Endothelial cell of umbilical vein (primary cell): ENCODE measurements at regions not wholly inside any gene's neighbourhood (a gene's known extent, or its start where the extent isn't known, plus 50 kb on each side); places are given as distances from the start of the nearest gene placed in this dataset.

Experiments used
- BruUV-seq: library from RNA; stranded (reverse); fragments of 400-500 nt; replicated peaks from 2 replicates; lab custom pipeline; 2021; lab: Mats Ljungman, UMichigan
- CTCF ChIA-PET: fragments of 300-600, 350-600 bp; sonication (Branson Sonifier 250); formaldehyde crosslinking; loops from one replicate; lab custom pipeline; 2021; ENCODE audit warnings: antibody characterized with exemption, inconsistent platforms; lab: Charles Lee
- POLR2A ChIA-PET: fragments of 300-600, 350-600 bp; sonication (Branson Sonifier 250); formaldehyde crosslinking; loops from one replicate; lab custom pipeline; 2021; ENCODE audit warnings: antibody characterized with exemption, inconsistent platforms; lab: Charles Lee
- DNase-seq: peaks from one replicate; pipeline ENCODE4 v3.0.0-alpha.2; 2011; ENCODE audit warnings: low read depth, low spot score
- FAIRE-seq: peaks from 2 replicates; lab custom pipeline; 2011; peaks lifted over from hg19 to GRCh38; lab: Jason Lieb, UNC
- H2AFZ ChIP-seq: 2 replicates; pipeline ENCODE4 v1.6.0; 2012; ENCODE audit warnings: low read depth, low read length, control low read depth, inconsistent platforms
- H3K27ac ChIP-seq: 2 replicates; pipeline ENCODE4 v1.5.1; 2011; ENCODE audit warnings: low read depth, mild to moderate bottlenecking, control low read depth, low read length, moderate library complexity; ENCODE audit not compliant: insufficient read depth
- H3K27me3 ChIP-seq, 2 experiments: 2 replicates each; pipeline versions ENCODE4 v1.6.0 to v1.6.1; 2011; ENCODE audit warnings: low read length in 2 of 2, mixed read lengths in 1 of 2; ENCODE audit not compliant: control insufficient read depth in 2 of 2, insufficient read depth in 2 of 2
- H3K36me3 ChIP-seq, 2 experiments: 2 replicates in 1 of 2; 3 replicates in 1 of 2; pipeline ENCODE4 v1.5.1; 2011; ENCODE audit warnings: low read length in 2 of 2, mild to moderate bottlenecking in 1 of 2, moderate library complexity in 1 of 2; ENCODE audit not compliant: control insufficient read depth in 2 of 2, insufficient read depth in 2 of 2; ENCODE audit errors: extremely low read depth in 1 of 2
- H3K4me1 ChIP-seq: 3 replicates; pipeline ENCODE4 v1.5.1; 2011; ENCODE audit warnings: mild to moderate bottlenecking, low read length; ENCODE audit not compliant: control insufficient read depth, insufficient read depth; ENCODE audit errors: extremely low read depth
- H3K4me2 ChIP-seq: 2 replicates; pipeline ENCODE4 v1.6.1; 2011; ENCODE audit warnings: low read length, control low read depth, mixed read lengths; ENCODE audit not compliant: insufficient read depth
- H3K4me3 ChIP-seq, 3 experiments: fragments of 200-600 bp in 1 of 3; sonication (generic), shearing (Covaris generic) in 1 of 3; replicated peaks in 1 of 3; 2 replicates each; pipeline ENCODE4 v1.5.1; 2011 to 2016; ENCODE audit warnings: control low read depth in 3 of 3, low read length in 3 of 3, mild to moderate bottlenecking in 2 of 3, inconsistent platforms in 1 of 3, low read depth in 1 of 3, moderate library complexity in 1 of 3; ENCODE audit not compliant: insufficient read depth in 1 of 3
- H3K79me2 ChIP-seq: 2 replicates; pipeline ENCODE4 v1.6.0; 2012; ENCODE audit warnings: low read length, inconsistent platforms; ENCODE audit not compliant: control insufficient read depth, insufficient read depth
- H3K9ac ChIP-seq: replicated peaks from 2 replicates; pipeline ENCODE3; 2011; ENCODE audit warnings: low read length, control low read depth; ENCODE audit not compliant: insufficient read depth; ENCODE audit errors: extremely low read depth
- H3K9me1 ChIP-seq: replicated peaks from 3 replicates; pipeline ENCODE4 v1.6.0; 2011; ENCODE audit warnings: mild to moderate bottlenecking, low read length; ENCODE audit not compliant: control insufficient read depth, insufficient read depth; ENCODE audit errors: extremely low read depth
- H3K9me3 ChIP-seq: replicated peaks from 2 replicates; pipeline ENCODE4 v1.5.1; 2012; ENCODE audit warnings: low read length, inconsistent platforms; ENCODE audit not compliant: control insufficient read depth, insufficient read depth
- H4K20me1 ChIP-seq: replicated peaks from 2 replicates; pipeline ENCODE3; 2011; ENCODE audit warnings: mild to moderate bottlenecking, low read length; ENCODE audit not compliant: control insufficient read depth, insufficient read depth; ENCODE audit errors: extremely low read depth
- EZH2 ChIP-seq: IDR thresholded peaks from 2 replicates; pipeline ENCODE4 v1.6.1; 2012; ENCODE audit warnings: borderline replicate concordance, low read depth, mild to moderate bottlenecking, moderate library complexity, low read length, inconsistent platforms; ENCODE audit not compliant: severe bottlenecking
- FOS ChIP-seq: IDR thresholded peaks from 2 replicates; pipeline ENCODE4 v1.6.1; 2011; ENCODE audit warnings: mild to moderate bottlenecking, low read length, moderate library complexity, borderline replicate concordance; ENCODE audit not compliant: insufficient read depth
- GATA2 ChIP-seq: IDR thresholded peaks from 2 replicates; pipeline ENCODE4 v1.7.0; 2011; ENCODE audit warnings: low read depth, mild to moderate bottlenecking, moderate library complexity, mixed read lengths, low read length; ENCODE audit not compliant: insufficient read length, insufficient read depth
- JUN ChIP-seq: IDR thresholded peaks from 2 replicates; pipeline ENCODE4 v1.6.1; 2011; ENCODE audit warnings: borderline replicate concordance, low read depth; ENCODE audit not compliant: insufficient read length, insufficient read depth
- MYC ChIP-seq: IDR thresholded peaks from one replicate; pipeline ENCODE4 v1.6.1; 2011; ENCODE audit warnings: mild to moderate bottlenecking, low read depth, low read length
- POLR2A ChIP-seq: IDR thresholded peaks from 2 replicates; pipeline ENCODE4 v1.6.1; 2012; ENCODE audit warnings: low read depth, mild to moderate bottlenecking, control low read depth, low read length
- POLR2AphosphoS5 ChIP-seq: IDR thresholded peaks from 2 replicates; pipeline ENCODE4 v1.6.1; 2012; ENCODE audit warnings: low read depth, mild to moderate bottlenecking, control low read depth, low read length, moderate library complexity; ENCODE audit not compliant: insufficient read depth
- dilution Hi-C: fragments of 300-500 bp; cut with MboI; formaldehyde crosslinking; loops from one replicate; pipeline ENCODE4 v1.15.0; 2019; ENCODE audit warnings: low sequenced_read_pairs; ENCODE audit not compliant: extremely low pct_ligation_motif_present
- intact Hi-C: fragments of 100-400 bp; cut with micrococcal nuclease; formaldehyde crosslinking; loops from one replicate; pipeline ENCODE4 v1.10.0; 2022
- TF ChIP-seq, protein P1 (sequence below): IDR thresholded peaks from 2 replicates; pipeline ENCODE4 v1.6.1; 2011; ENCODE audit not compliant: insufficient read depth, insufficient read length
- TF ChIP-seq, protein P2 (sequence below), 2 donors: IDR thresholded peaks; 1 replicate in 1 of 2; 2 replicates in 1 of 2; pipeline ENCODE4 v1.5.1; 2011; ENCODE audit warnings: low read length in 2 of 2, mild to moderate bottlenecking in 2 of 2, moderate library complexity in 2 of 2, control low read depth in 1 of 2, inconsistent platforms in 1 of 2, low read depth in 1 of 2; ENCODE audit not compliant: insufficient read depth in 1 of 2; ENCODE audit errors: extremely low read depth in 1 of 2

DNA sequence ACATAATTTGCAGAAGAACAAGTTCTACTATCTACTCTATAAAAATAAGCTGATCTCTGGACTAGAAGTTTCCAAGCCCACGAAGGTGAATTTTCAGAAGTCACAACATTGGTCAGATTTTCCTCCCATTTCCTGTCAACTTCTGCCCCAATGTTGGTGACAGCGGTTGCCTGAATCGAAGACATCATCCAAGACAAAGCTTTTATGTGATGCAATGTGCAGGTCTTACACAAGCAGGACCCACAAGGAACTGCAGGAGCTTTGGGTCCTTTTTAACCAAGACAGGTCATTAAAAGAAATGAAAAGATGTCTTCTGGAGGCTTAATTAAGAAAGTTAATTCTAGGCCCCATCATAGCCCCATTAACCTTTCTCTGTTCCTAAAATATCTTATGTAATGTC is 125.6 kb upstream of the BLID start:
- no TSS peak for BruUV-seq
- no peaks in the 10 kb centered on the region for H3K9me1 ChIP-seq
- no peak overlapping the region for H2AFZ ChIP-seq
- H3K79me2 ChIP-seq, result no peaks in the 10 kb centered on the region
- no peak overlapping the region for H3K9ac ChIP-seq
- dilution Hi-C loops (no loop called here), intact Hi-C loops (no loop called here)
- H3K9me3 ChIP-seq, result no peaks in the 10 kb centered on the region
- CTCF ChIA-PET, result interaction anchor here (0.9 kb wide), 1 partner anchor 26 kb away, joined by 3 read pairs; no protein-coding TSS in a partner anchor
- H3K36me3 ChIP-seq, result no peaks in the 10 kb centered on the region
- no peak overlapping the region for H3K4me3 ChIP-seq
- H3K27ac ChIP-seq, result no peak overlapping the region
- H3K4me2 ChIP-seq, result no peak overlapping the region
- POLR2A ChIA-PET, result no interaction called here
- FAIRE-seq, result no peak
- TF ChIP-seq, protein P1, sequence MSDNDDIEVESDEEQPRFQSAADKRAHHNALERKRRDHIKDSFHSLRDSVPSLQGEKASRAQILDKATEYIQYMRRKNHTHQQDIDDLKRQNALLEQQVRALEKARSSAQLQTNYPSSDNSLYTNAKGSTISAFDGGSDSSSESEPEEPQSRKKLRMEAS, result no peak
- TF ChIP-seq POLR2AphosphoS5, result no peak
- TF ChIP-seq FOS, result no peak
- TF ChIP-seq EZH2, result no peak
- no peaks in the 10 kb centered on the region for H3K27me3 ChIP-seq
- H4K20me1 ChIP-seq, result no peaks in the 10 kb centered on the region
- no peaks in the 10 kb centered on the region for H3K4me1 ChIP-seq
- no peak for DNase-seq

DNA sequence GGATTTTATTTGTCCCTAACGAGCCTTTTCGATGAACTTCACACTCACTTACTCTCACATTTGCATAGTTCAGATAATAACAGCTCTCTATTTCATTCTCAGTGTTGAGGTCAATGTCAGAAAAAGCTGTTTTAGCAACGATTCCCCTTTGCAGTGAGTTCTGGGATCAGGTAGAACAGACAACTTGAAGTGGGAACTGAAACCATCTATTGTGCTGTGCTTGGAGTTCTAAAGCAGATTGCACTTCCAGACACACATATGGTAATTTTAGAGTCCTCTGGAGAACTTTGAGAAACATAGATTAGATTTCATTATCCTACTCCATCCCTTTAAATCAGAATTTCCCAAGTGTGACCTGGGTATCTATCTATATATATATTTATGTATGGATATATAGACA is 124.6 kb upstream of the BLID start:
- Histone ChIP-seq H3K9me3 (no peaks in the 10 kb centered on the region), H3K9ac (no peak overlapping the region), H2AFZ (no peak overlapping the region), H3K4me2 (no peak overlapping the region), H4K20me1 (no peaks in the 10 kb centered on the region), H3K36me3 (no peaks in the 10 kb centered on the region), H3K4me3 (no peak overlapping the region), H3K4me1 (no peaks in the 10 kb centered on the region), H3K9me1 (no peaks in the 10 kb centered on the region), H3K27ac (no peak overlapping the region), H3K79me2 (no peaks in the 10 kb centered on the region), H3K27me3 (no peaks in the 10 kb centered on the region)
- CTCF ChIA-PET, result no interaction called here
- BruUV-seq, result no TSS peak
- TF ChIP-seq EZH2, result no peak
- no peak for TF ChIP-seq JUN
- TF ChIP-seq, protein P1, result no peak
- no peak for TF ChIP-seq POLR2AphosphoS5
- TF ChIP-seq FOS, result no peak
- TF ChIP-seq, protein P2, sequence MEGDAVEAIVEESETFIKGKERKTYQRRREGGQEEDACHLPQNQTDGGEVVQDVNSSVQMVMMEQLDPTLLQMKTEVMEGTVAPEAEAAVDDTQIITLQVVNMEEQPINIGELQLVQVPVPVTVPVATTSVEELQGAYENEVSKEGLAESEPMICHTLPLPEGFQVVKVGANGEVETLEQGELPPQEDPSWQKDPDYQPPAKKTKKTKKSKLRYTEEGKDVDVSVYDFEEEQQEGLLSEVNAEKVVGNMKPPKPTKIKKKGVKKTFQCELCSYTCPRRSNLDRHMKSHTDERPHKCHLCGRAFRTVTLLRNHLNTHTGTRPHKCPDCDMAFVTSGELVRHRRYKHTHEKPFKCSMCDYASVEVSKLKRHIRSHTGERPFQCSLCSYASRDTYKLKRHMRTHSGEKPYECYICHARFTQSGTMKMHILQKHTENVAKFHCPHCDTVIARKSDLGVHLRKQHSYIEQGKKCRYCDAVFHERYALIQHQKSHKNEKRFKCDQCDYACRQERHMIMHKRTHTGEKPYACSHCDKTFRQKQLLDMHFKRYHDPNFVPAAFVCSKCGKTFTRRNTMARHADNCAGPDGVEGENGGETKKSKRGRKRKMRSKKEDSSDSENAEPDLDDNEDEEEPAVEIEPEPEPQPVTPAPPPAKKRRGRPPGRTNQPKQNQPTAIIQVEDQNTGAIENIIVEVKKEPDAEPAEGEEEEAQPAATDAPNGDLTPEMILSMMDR (IDR thresholded peaks at IDR 0.05; ENCODE audit: extremely low read depth in 1 of 2, insufficient read depth in 1 of 2, low read depth in 1 of 2, low read length in 2 of 2), result no peak
- no peak for TF ChIP-seq MYC
- no peak for TF ChIP-seq GATA2
- no peak for TF ChIP-seq POLR2A
- no peak for FAIRE-seq
- intact Hi-C loops (no loop called here), dilution Hi-C loops (no loop called here)
- DNase-seq, result no peak
- POLR2A ChIA-PET, result no interaction called here
